Astrocyte (in vitro differentiated cells and primary cell): ENCODE measurements at regions not wholly inside any gene's neighbourhood (a gene's known extent, or its start where the extent isn't known, plus 50 kb on each side); places are given as distances from the start of the nearest gene placed in this dataset.

Source experiments
- CTCF ChIP-seq: IDR thresholded peaks from 2 replicates; pipeline ENCODE4 v1.5.1; 2011; ENCODE audit warnings: low read depth, mild to moderate bottlenecking, inconsistent platforms, low read length, moderate library complexity; ENCODE audit not compliant: insufficient read depth
- EZH2 ChIP-seq: IDR thresholded peaks from 2 replicates; pipeline ENCODE4 v1.6.1; 2012; ENCODE audit warnings: mild to moderate bottlenecking, low read length, inconsistent platforms; ENCODE audit not compliant: insufficient read depth

- no peak for TF ChIP-seq CTCF
- no peak for TF ChIP-seq EZH2
Observed at GRCh38 chrY:19487494-19487893, 257.0 kb downstream of the KDM5D start.
